PC-9 (cell line): ENCODE measurements at regions not wholly inside any gene's neighbourhood (a gene's known extent, or its start where the extent isn't known, plus 50 kb on each side); places are given as distances from the start of the nearest gene placed in this dataset.

Source experiments
- BruUV-seq: library from RNA; stranded (reverse); fragments of 400-500 nt; replicated peaks from 2 replicates; lab custom pipeline; 2021; lab: Mats Ljungman, UMichigan
- CTCF ChIA-PET: fragments of 300-600 bp; sonication (Branson Sonifier 250); formaldehyde crosslinking; loops from one replicate; lab custom pipeline; 2022; ENCODE audit warnings: antibody characterized with exemption; lab: Charles Lee
- POLR2A ChIA-PET: fragments of 300-600 bp; sonication (Branson Sonifier 250); formaldehyde crosslinking; loops from one replicate; lab custom pipeline; 2022; ENCODE audit warnings: antibody characterized with exemption; ENCODE audit not compliant: unreplicated experiment; lab: Charles Lee
- DNase-seq, 2 experiments: peaks; one replicate each; pipeline versions ENCODE4 v3.0.0 to v3.0.0-alpha.2; 2015 to 2022; ENCODE audit warnings: mixed read lengths in 1 of 2
- H2AFZ ChIP-seq: fragments of 200-600 bp; sonication (generic); 2 replicates; pipeline ENCODE4 v1.8.1; 2017; ENCODE audit warnings: antibody characterized with exemption
- H3F3A ChIP-seq: fragments of 200-600 bp; sonication (generic); 2 replicates; pipeline ENCODE4 v1.8.1; 2017; ENCODE audit warnings: antibody characterized with exemption, mild to moderate bottlenecking, low read depth; ENCODE audit not compliant: insufficient read depth
- H3K27ac ChIP-seq: fragments of 200-600 bp; sonication (generic); 2 replicates; pipeline ENCODE4 v1.6.1; 2016; ENCODE audit warnings: mixed run types
- H3K27me3 ChIP-seq: fragments of 200-600 bp; sonication (generic); 2 replicates; pipeline ENCODE4 v1.6.1; 2016; ENCODE audit warnings: low read depth, mixed run types; ENCODE audit not compliant: insufficient read depth
- H3K36me3 ChIP-seq: fragments of 200-600 bp; sonication (generic); 2 replicates; pipeline ENCODE4 v1.6.1; 2016; ENCODE audit warnings: low read depth, mixed run types
- H3K4me1 ChIP-seq: fragments of 200-600 bp; sonication (generic); replicated peaks from 2 replicates; pipeline ENCODE4 v1.6.1; 2016; ENCODE audit warnings: mixed run types; ENCODE audit not compliant: insufficient read depth
- H3K4me2 ChIP-seq: fragments of 200-600 bp; sonication (generic); 2 replicates; pipeline ENCODE4 v1.6.1; 2017; ENCODE audit warnings: mixed run types
- H3K4me3 ChIP-seq: fragments of 200-600 bp; sonication (generic); 2 replicates; pipeline ENCODE4 v1.6.1; 2016; ENCODE audit warnings: mixed run types
- H3K79me2 ChIP-seq: fragments of 200-600 bp; sonication (generic); 2 replicates; pipeline ENCODE4 v1.6.1; 2017; ENCODE audit warnings: low read depth, mixed run types
- H3K9me2 ChIP-seq: fragments of 200-600 bp; sonication (generic); 2 replicates; pipeline ENCODE4 v1.8.1; 2017; ENCODE audit warnings: mild to moderate bottlenecking; ENCODE audit not compliant: insufficient read depth
- H3K9me3 ChIP-seq: fragments of 200-600 bp; sonication (generic); 2 replicates; pipeline ENCODE4 v1.8.1; 2016; ENCODE audit warnings: low read depth; ENCODE audit not compliant: insufficient read depth
- H4K20me1 ChIP-seq: fragments of 200-600 bp; sonication (generic); 2 replicates; pipeline ENCODE4 v1.8.1; 2017; ENCODE audit not compliant: insufficient read depth
- EZH2 ChIP-seq: fragments of 200-600 bp; sonication (generic); IDR thresholded peaks from 2 replicates; pipeline ENCODE4 v1.8.0; 2017; ENCODE audit warnings: antibody characterized with exemption, low read depth
- intact Hi-C: fragments of 100-400 bp; cut with micrococcal nuclease; formaldehyde crosslinking; loops from one replicate; pipeline ENCODE4 v1.10.0; 2022; ENCODE audit not compliant: unreplicated experiment
- TF ChIP-seq, protein P1 (sequence below): fragments of 200-600 bp; sonication (generic); conservative IDR thresholded peaks from 2 replicates; pipeline ENCODE4 v1.6.1; 2017; ENCODE audit warnings: mixed run types, antibody characterized with exemption, mild to moderate bottlenecking, moderate library complexity

DNA sequence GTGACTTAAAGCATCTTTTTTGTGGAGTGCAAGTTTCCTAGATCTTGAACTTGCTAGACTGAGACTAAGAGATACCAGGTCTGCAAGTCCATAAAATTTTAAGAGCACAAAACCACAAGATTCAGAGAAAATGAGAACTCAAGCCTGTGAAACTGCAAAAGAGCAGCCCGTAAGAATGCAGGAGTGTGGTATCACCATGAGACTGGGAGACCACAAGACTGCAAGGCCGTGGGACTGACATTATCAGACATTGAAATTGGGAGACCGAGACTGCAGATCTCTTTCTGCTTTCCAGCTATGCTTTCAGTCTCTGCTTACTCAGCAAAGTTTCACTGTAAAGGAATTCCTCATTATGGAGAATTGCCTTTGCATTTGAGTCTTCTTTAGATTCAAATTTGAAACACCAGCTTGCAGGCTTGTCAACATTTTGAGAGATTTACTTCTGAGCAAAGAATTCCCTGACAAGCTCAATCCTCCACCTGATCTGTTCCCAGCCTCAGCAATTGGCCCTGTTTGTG, 621.2 kb downstream of the KCNA4 start:
- no peak overlapping the region for H3K4me2 ChIP-seq
- H3K9me3 ChIP-seq: no peaks in the 10 kb centered on the region
- intact Hi-C loops: no loop called here
- H3K9me2 ChIP-seq: no peaks in the 10 kb centered on the region
- POLR2A ChIA-PET: no interaction called here
- DNase-seq: no peak
- H3K36me3 ChIP-seq: no peaks in the 10 kb centered on the region
- H3F3A ChIP-seq: no peaks in the 10 kb centered on the region
- no TSS peak for BruUV-seq
- no peak for TF ChIP-seq EZH2
- TF ChIP-seq, protein P1, sequence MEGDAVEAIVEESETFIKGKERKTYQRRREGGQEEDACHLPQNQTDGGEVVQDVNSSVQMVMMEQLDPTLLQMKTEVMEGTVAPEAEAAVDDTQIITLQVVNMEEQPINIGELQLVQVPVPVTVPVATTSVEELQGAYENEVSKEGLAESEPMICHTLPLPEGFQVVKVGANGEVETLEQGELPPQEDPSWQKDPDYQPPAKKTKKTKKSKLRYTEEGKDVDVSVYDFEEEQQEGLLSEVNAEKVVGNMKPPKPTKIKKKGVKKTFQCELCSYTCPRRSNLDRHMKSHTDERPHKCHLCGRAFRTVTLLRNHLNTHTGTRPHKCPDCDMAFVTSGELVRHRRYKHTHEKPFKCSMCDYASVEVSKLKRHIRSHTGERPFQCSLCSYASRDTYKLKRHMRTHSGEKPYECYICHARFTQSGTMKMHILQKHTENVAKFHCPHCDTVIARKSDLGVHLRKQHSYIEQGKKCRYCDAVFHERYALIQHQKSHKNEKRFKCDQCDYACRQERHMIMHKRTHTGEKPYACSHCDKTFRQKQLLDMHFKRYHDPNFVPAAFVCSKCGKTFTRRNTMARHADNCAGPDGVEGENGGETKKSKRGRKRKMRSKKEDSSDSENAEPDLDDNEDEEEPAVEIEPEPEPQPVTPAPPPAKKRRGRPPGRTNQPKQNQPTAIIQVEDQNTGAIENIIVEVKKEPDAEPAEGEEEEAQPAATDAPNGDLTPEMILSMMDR: no peak
- no peaks in the 10 kb centered on the region for H3K4me1 ChIP-seq
- CTCF ChIA-PET: no interaction called here
- no peaks in the 10 kb centered on the region for H4K20me1 ChIP-seq
- no peaks in the 10 kb centered on the region for H3K27me3 ChIP-seq
- no peak overlapping the region for H3K4me3 ChIP-seq
- H3K27ac ChIP-seq: no peak overlapping the region
- H2AFZ ChIP-seq: no peak overlapping the region
- H3K79me2 ChIP-seq: no peaks in the 10 kb centered on the region

DNA sequence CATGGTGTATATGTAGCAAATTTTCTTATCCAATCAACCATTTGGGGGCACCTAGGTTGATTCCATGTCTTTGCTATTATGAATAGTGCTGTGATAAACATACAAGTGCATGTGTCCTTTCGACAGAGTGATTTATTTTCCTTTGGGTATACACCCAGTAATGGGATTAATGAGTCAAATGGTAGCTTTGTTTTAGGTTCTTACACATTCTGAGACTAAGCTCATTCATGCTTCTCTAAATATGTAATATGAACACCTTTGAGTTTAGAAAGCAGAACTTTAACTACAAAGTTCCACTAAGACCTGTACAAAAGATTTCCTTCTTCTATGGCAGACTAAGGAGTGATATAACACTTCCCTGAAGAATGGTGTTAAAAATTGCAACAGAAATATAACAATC, 627.0 kb downstream of the KCNA4 start:
- ChIA-PET CTCF (no interaction called here), POLR2A (no interaction called here)
- Histone ChIP-seq H3K4me3 (no peak overlapping the region), H3K27me3 (no peaks in the 10 kb centered on the region), H3K4me2 (no peak overlapping the region), H3K9me3 (no peaks in the 10 kb centered on the region), H3K9me2 (no peaks in the 10 kb centered on the region), H3K36me3 (no peaks in the 10 kb centered on the region), H3K79me2 (no peaks in the 10 kb centered on the region), H3K27ac (no peak overlapping the region), H3K4me1 (no peaks in the 10 kb centered on the region), H2AFZ (no peak overlapping the region), H4K20me1 (no peaks in the 10 kb centered on the region), H3F3A (no peaks in the 10 kb centered on the region)
- intact Hi-C loops: no loop called here
- no peak for TF ChIP-seq EZH2
- TF ChIP-seq, protein P1: no peak
- no peak for DNase-seq
- no TSS peak for BruUV-seq

DNA sequence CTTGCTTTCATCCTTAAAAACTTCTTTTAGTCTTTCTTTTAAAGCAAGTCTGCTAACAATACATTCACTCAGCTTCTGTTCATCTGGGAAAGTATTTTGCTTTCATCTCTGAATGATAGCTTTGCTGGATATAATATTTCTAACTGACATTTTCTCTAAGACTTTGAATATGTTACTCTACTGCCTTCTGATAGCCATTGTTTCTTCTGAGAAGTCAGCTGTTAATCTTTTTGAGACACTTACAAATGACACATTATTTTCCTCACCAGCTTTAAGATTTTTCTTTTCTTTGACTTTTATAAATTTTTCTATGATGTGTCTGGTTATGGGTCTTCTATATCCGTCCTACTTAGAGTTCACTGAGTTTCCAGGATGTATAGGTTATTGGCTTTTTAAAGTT, 643.1 kb downstream of the KCNA4 start:
- intact Hi-C loops: no loop called here
- H3K36me3 ChIP-seq: no peaks in the 10 kb centered on the region
- no peak overlapping the region for H2AFZ ChIP-seq
- H3F3A ChIP-seq: no peaks in the 10 kb centered on the region
- no peaks in the 10 kb centered on the region for H3K9me2 ChIP-seq
- H3K4me2 ChIP-seq: no peak overlapping the region
- no peak for DNase-seq
- H3K79me2 ChIP-seq: no peaks in the 10 kb centered on the region
- no peak overlapping the region for H3K4me3 ChIP-seq
- ChIA-PET POLR2A (no interaction called here), CTCF (no interaction called here)
- no peak overlapping the region for H3K27ac ChIP-seq
- no peak for TF ChIP-seq EZH2
- TF ChIP-seq, protein P1: no peak
- H3K9me3 ChIP-seq: peaks cover 8% of the 10 kb centered on the region; the same call in 1 of the 2 replicates
- no peaks in the 10 kb centered on the region for H3K4me1 ChIP-seq
- H3K27me3 ChIP-seq: no peaks in the 10 kb centered on the region
- BruUV-seq: no TSS peak
- H4K20me1 ChIP-seq: no peaks in the 10 kb centered on the region; the same call in 1 of the 2 replicates
